ENCODE measurements at regions not wholly inside any gene's neighbourhood (a gene's known extent, or its start where the extent isn't known, plus 50 kb on each side); places are given as distances from the start of the nearest gene placed in this dataset.

GRCh38 chr13:109395014-109395413, 391.4 kb downstream of the IRS2 start:
- DNase-seq = no peak

GRCh38 chr13:109394311-109394988, 391.9 kb downstream of the IRS2 start:
- no peak for DNase-seq

GRCh38 chr13:109393045-109393444, 393.3 kb downstream of the IRS2 start:
- no peak for DNase-seq

- DNase-seq = no peak
These were observed 396.0 kb downstream of the IRS2 start for GRCh38 chr13:109390391-109390790.

- DNase-seq = no peak
These were observed 396.5 kb downstream of the IRS2 start for GRCh38 chr13:109389892-109390345.

- DNase-seq = no peak
These were observed 396.9 kb downstream of the IRS2 start for GRCh38 chr13:109389456-109389855.

- no peak for DNase-seq
These were observed 398.9 kb downstream of the IRS2 start for GRCh38 chr13:109387471-109387870.

GRCh38 chr13:109385242-109385560, 401.2 kb downstream of the IRS2 start:
- no peak for DNase-seq

- DNase-seq = no peak
These were observed 401.7 kb downstream of the IRS2 start for GRCh38 chr13:109384491-109385241.

GRCh38 chr13:109383683-109384082, 402.7 kb downstream of the IRS2 start:
- no peak for DNase-seq

- no peak for DNase-seq
These were observed 404.7 kb downstream of the IRS2 start for GRCh38 chr13:109381546-109382180.

GRCh38 chr13:109380457-109380856, 405.9 kb downstream of the IRS2 start:
- no peak for DNase-seq

- DNase-seq = no peak
These were observed 406.5 kb downstream of the IRS2 start for GRCh38 chr13:109379930-109380329.

- DNase-seq = no peak
These were observed 409.4 kb downstream of the IRS2 start for GRCh38 chr13:109376936-109377335.

GRCh38 chr13:109374609-109375200, 411.7 kb downstream of the IRS2 start:
- no peak for DNase-seq

- no peak for DNase-seq
These were observed 413.7 kb downstream of the IRS2 start for GRCh38 chr13:109372666-109373065.

- DNase-seq = no peak
These were observed 415.3 kb downstream of the IRS2 start for GRCh38 chr13:109371066-109371465.

GRCh38 chr13:109370496-109370895, 415.9 kb downstream of the IRS2 start:
- DNase-seq = no peak

- no peak for DNase-seq
These were observed 416.9 kb downstream of the IRS2 start for GRCh38 chr13:109369353-109370052.

- no peak for DNase-seq
These were observed 418.2 kb downstream of the IRS2 start for GRCh38 chr13:109368230-109368629.

- DNase-seq = no peak
These were observed 419.9 kb downstream of the IRS2 start for GRCh38 chr13:109366525-109366924.

- DNase-seq = no peak
These were observed 423.0 kb downstream of the IRS2 start for GRCh38 chr13:109363431-109363830.

GRCh38 chr13:109362616-109363015, 423.8 kb downstream of the IRS2 start:
- no peak for DNase-seq
